Endothelial cell of umbilical vein (primary cell): ENCODE measurements at regions not wholly inside any gene's neighbourhood (a gene's known extent, or its start where the extent isn't known, plus 50 kb on each side); places are given as distances from the start of the nearest gene placed in this dataset.

Experiments used
- CTCF ChIP-seq, 2 donors: IDR thresholded peaks; 1 replicate in 1 of 2; 2 replicates in 1 of 2; pipeline ENCODE4 v1.5.1; 2011; ENCODE audit warnings: low read length in 2 of 2, mild to moderate bottlenecking in 2 of 2, moderate library complexity in 2 of 2, control low read depth in 1 of 2, inconsistent platforms in 1 of 2, low read depth in 1 of 2; ENCODE audit not compliant: insufficient read depth in 1 of 2; ENCODE audit errors: extremely low read depth in 1 of 2
- EZH2 ChIP-seq: IDR thresholded peaks from 2 replicates; pipeline ENCODE4 v1.6.1; 2012; ENCODE audit warnings: borderline replicate concordance, low read depth, mild to moderate bottlenecking, moderate library complexity, low read length, inconsistent platforms; ENCODE audit not compliant: severe bottlenecking
- FOS ChIP-seq: IDR thresholded peaks from 2 replicates; pipeline ENCODE4 v1.6.1; 2011; ENCODE audit warnings: mild to moderate bottlenecking, low read length, moderate library complexity, borderline replicate concordance; ENCODE audit not compliant: insufficient read depth
- GATA2 ChIP-seq: IDR thresholded peaks from 2 replicates; pipeline ENCODE4 v1.7.0; 2011; ENCODE audit warnings: low read depth, mild to moderate bottlenecking, moderate library complexity, mixed read lengths, low read length; ENCODE audit not compliant: insufficient read length, insufficient read depth
- JUN ChIP-seq: IDR thresholded peaks from 2 replicates; pipeline ENCODE4 v1.6.1; 2011; ENCODE audit warnings: borderline replicate concordance, low read depth; ENCODE audit not compliant: insufficient read length, insufficient read depth
- MAX ChIP-seq: IDR thresholded peaks from 2 replicates; pipeline ENCODE4 v1.6.1; 2011; ENCODE audit not compliant: insufficient read depth, insufficient read length
- MYC ChIP-seq: IDR thresholded peaks from one replicate; pipeline ENCODE4 v1.6.1; 2011; ENCODE audit warnings: mild to moderate bottlenecking, low read depth, low read length
- POLR2A ChIP-seq: IDR thresholded peaks from 2 replicates; pipeline ENCODE4 v1.6.1; 2012; ENCODE audit warnings: low read depth, mild to moderate bottlenecking, control low read depth, low read length
- POLR2AphosphoS5 ChIP-seq: IDR thresholded peaks from 2 replicates; pipeline ENCODE4 v1.6.1; 2012; ENCODE audit warnings: low read depth, mild to moderate bottlenecking, control low read depth, low read length, moderate library complexity; ENCODE audit not compliant: insufficient read depth

- TF ChIP-seq CTCF (IDR thresholded peaks at IDR 0.05; ENCODE audit: extremely low read depth in 1 of 2, insufficient read depth in 1 of 2, low read depth in 1 of 2, low read length in 2 of 2) = no peak
- TF ChIP-seq POLR2A = no peak
- no peak for TF ChIP-seq MAX
- TF ChIP-seq EZH2 = no peak
- TF ChIP-seq POLR2AphosphoS5 = no peak
- no peak for TF ChIP-seq GATA2
- no peak for TF ChIP-seq JUN
- TF ChIP-seq MYC = no peak
- no peak for TF ChIP-seq FOS
Measured at GRCh38 chr3:118425272-118425837, 609.3 kb downstream of the IGSF11 start.
